ENCODE measurements at regions not wholly inside any gene's neighbourhood (a gene's known extent, or its start where the extent isn't known, plus 50 kb on each side); places are given as distances from the start of the nearest gene placed in this dataset.

GRCh38 chr18:39360072-39360471, 1794.5 kb upstream of the CELF4 start:
- TF ChIP-seq CTCF (IDR thresholded peaks at IDR 0.05): no peak
- no peak for TF ChIP-seq POLR2A (IDR thresholded peaks at IDR 0.05)
